ENCODE measurements at regions not wholly inside any gene's neighbourhood (a gene's known extent, or its start where the extent isn't known, plus 50 kb on each side); places are given as distances from the start of the nearest gene placed in this dataset.
"Not testable (repeated sequence)": the region's sequence is repeated elsewhere in the genome, so short reads cannot be mapped to it uniquely, and the experiment has no call there.

GRCh38 chr11:97573771-97574170, 1184.0 kb downstream of the JRKL start:
- not testable (repeated sequence) for DNase-seq (ENCODE audit: low spot score)

- no peak for DNase-seq (ENCODE audit: low spot score)
These were observed 1185.3 kb downstream of the JRKL start for GRCh38 chr11:97574976-97575665.

DNA sequence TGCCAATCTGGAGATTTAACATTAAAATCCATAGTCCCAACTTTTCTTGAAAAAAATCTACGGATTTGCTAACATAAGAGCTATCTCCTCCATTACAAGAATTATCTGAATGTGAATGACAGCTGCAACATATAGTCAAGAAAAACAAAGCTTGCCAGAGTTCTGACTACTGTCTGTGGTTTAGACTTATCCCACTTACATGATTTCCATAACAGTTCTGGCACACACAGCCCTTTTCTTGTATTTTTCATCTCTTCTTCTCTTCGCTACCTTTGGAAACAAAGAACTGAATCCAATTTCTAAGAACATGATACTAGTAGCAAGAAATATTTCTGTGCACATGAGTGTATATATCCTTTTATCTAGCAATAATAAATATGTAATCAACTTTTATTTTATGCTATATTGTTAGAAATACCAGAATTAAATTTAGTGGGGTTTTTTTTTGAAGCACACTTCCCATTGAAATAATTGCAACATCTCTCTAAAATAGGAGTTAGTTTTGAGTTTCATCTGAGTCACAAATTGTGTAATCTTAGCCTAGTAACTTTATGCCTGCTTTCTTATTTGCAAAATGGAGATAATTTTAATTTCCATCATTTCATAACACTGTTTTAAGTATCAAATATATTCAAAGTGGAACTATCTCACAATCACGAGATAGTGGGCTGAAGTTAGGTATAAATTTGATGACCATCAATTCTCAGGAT, 1217.6 kb downstream of the JRKL start:
- no peak for DNase-seq (ENCODE audit: low spot score)

DNA sequence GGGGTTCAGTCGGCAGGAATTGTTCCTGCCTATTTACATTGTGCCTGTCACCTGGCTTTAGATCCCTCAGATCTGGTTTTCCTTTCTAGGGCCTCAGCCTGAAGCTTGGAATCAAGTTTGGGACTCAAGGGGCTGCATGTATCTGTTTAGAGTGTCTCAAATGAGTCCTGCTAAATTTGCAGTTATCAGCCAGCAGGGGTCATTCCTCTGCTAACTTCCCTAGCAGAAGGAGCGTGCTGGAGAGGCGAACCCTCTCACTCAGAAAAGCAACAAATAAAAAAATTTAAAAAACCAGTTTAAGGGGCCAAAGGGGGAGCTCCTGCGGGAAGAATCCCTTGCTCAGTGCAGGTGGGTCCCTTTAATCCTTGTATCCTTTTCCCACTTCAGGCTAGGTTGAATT, 1220.2 kb downstream of the JRKL start:
- DNase-seq (ENCODE audit: low spot score) = no peak

GRCh38 chr11:97610854-97611253, 1221.0 kb downstream of the JRKL start:
- DNase-seq (ENCODE audit: low spot score) = no peak

- no peak for DNase-seq (ENCODE audit: low spot score)
These were observed 1221.5 kb downstream of the JRKL start for GRCh38 chr11:97611345-97611744.

DNA sequence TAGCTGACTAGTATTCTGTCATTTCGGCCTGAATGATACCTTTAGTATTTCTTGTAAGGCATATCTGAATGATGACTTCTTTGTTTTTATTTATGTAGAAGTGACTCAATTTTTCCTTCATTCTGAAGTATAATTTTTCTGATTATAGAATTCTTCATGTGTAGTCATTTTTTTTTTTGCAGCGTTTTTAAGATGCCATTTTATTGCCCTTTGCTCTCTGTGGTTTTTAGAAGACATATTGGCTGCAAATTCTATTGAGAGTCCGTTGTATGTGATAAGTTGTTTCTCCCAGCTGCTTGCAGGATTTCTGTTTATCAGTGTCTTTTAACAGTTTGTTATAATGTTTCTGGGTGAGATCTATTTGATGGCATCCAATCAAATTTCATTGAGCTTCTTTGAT, 1224.8 kb downstream of the JRKL start:
- no peak for DNase-seq (ENCODE audit: low spot score)

- DNase-seq (ENCODE audit: low spot score) = no peak
These were observed 1225.7 kb downstream of the JRKL start for GRCh38 chr11:97615546-97615945.

DNA sequence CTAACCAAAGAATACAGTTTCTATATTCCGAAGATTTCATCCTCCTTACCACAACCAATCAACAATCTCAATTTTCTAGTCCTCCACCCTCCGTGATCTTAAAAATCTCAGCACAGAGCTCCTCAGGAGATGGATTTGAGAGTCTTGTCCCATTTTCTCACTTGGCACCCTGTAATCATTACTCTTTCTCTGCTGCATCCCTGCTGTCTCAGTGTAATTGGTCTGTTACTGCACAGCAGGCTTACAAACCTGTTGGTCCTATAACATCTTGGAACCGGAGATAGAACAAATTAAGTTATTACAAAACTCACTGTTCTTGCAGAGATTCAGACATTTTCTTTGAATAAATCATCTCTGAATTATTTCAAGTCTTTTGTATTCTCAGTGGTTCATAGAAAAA, 1227.2 kb downstream of the JRKL start:
- DNase-seq (ENCODE audit: low spot score) = no peak

- no peak for DNase-seq (ENCODE audit: low spot score)
These were observed 1230.2 kb downstream of the JRKL start for GRCh38 chr11:97620007-97620406.

- no peak for DNase-seq (ENCODE audit: low spot score)
These were observed 1231.5 kb downstream of the JRKL start for GRCh38 chr11:97621282-97621681.

DNA sequence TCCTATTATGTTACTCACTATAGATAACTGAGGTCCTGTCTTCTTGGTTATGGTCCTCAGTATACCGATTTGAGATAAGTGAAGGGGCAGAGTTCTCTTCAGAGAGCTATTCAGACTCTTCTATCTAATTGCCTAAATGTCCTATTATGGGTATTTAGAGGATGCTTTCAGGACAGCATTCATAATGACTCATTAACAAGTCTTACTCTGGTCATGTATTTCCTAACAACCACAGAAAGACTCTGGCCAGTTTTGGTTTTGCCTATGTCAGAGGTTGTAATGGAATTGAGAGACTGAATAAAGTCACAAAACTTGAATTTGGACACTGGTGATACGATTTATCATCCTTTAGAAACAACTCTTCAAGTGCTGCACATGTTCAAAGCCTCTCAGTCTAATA, 1233.0 kb downstream of the JRKL start:
- DNase-seq (ENCODE audit: low spot score) = no peak

GRCh38 chr11:97636741-97637140, 1246.9 kb downstream of the JRKL start:
- not testable (repeated sequence) for DNase-seq (ENCODE audit: low spot score)

DNA sequence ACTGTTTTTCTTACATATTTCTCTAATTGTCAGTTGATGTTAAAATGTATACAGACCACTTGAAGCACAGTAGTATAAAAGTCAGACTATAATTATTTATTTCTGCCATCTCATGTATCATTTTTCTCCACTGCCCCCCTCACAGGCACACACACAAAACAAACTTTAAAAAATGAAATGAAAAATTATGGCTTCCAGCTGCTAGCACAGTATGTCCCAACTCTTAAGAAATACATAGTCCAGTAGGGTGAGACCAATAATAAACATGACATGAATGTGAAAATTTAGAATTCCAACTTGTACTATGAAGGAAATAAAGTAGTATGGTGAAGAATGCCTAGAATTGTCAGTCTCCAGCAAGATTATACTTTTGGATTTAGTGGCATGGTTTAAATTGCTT, 1247.9 kb downstream of the JRKL start:
- no peak for DNase-seq (ENCODE audit: low spot score)

DNA sequence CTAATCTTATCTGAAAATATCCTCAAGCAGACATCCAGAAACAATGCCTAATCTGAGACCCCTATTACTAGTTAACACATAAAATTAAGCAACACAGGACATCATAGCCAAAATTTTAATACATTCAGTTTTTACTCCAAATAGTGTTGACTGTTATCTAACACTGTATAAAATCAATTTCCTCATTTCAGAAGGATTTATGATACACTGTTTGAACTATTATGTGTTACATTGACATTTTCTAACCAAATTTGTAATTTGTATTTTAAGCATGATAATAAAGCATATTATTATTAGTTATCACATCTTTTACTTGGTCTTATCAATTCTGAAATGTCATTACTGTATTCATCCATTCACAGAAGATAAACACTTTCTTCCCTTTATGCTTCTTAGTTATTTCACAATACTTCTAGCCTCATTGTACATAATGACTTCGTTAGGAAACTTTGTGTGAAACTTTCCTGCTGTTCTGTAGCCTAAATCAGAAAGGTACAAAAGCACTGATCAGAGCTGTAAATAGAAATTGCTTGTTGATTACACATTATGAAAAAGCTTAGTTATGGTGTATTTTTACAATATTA, 1248.9 kb downstream of the JRKL start:
- DNase-seq (ENCODE audit: low spot score) = no peak

DNA sequence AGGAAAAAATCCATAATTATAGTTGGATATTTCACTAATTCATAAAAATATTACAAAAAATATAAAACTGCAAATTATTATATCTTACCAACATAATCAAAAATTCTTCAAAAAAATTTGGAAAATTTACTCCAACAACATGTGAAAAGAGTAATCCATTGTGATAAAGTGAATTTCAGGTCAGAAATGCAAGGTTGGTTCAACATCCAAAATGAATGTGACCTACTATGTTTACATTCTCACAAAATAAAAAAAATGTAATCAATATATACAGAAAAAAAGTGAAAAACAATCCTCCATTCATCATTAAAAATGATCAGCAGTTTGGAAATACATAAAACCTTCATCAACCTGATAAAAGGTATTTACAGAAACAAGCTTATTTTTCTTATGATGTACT, 1252.2 kb downstream of the JRKL start:
- DNase-seq (ENCODE audit: low spot score) = no peak

- no peak for DNase-seq (ENCODE audit: low spot score)
These were observed 1255.9 kb downstream of the JRKL start for GRCh38 chr11:97645736-97646135.

- no peak for DNase-seq (ENCODE audit: low spot score)
These were observed 1266.5 kb downstream of the JRKL start for GRCh38 chr11:97656356-97656755.

DNA sequence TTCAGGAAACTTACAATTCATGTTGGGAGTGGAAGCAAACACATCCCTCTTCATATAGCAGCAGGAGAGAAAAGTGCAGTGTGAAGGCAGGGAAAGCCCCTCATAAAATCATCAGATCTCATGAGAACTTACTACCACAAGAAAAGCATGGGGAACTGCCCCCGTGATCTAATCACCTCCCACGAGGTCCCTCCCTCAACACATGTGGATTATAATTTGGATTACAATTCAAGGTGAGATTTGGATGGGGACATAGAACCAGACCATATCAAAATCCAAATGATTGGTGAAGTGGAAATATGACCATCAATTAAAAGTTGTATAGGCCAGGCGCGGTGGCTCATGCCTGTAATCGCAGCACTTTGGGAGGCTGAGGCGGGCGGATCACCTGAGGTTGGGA, 1268.0 kb downstream of the JRKL start:
- DNase-seq (ENCODE audit: low spot score) = no peak

DNA sequence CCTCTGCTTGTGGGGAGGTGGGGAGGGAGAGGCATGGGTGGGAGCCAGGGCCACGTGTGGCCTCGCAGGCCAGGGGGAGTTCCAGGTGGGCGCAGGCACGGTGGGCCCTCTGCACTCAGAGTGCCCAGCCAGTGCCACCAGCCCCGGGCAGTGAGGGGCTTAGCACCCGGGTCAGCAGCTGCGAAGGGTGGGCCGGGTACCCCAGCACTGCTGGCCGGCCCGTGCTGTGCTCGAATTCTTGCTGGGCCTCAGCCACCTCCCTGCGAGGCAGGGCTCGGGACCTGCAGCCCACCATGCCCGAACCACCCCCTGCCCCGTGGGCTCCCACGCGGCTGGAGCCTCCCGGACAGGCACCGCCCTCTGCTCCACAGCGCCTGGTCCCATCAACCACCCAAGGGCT, 1277.2 kb downstream of the JRKL start:
- DNase-seq (ENCODE audit: low spot score) = no peak

- DNase-seq (ENCODE audit: low spot score) = no peak
These were observed 1293.9 kb downstream of the JRKL start for GRCh38 chr11:97683733-97684132.

GRCh38 chr11:97684486-97685439, 1295.0 kb downstream of the JRKL start:
- no peak for DNase-seq (ENCODE audit: low spot score)
